IMR-90 (cell line): ENCODE measurements at regions not wholly inside any gene's neighbourhood (a gene's known extent, or its start where the extent isn't known, plus 50 kb on each side); places are given as distances from the start of the nearest gene placed in this dataset.

Source experiments
- ATAC-seq: fragments of 200-7000 bp; cut with Tn5 transposase; 2 replicates; pipeline ENCODE4 v1.9.1; 2020; ENCODE audit warnings: low read depth, mild to moderate bottlenecking, moderate library complexity
- BruUV-seq: library from RNA; stranded (reverse); fragments of 400-500 nt; replicated peaks from 2 replicates; lab custom pipeline; 2021; lab: Mats Ljungman, UMichigan
- CTCF ChIA-PET: fragments of 300-600 bp; formaldehyde crosslinking; extraction: SDS; loops from one replicate; lab custom pipeline; 2021; ENCODE audit warnings: antibody characterized with exemption; lab: Yijun Ruan, JAX
- POLR2A ChIA-PET: fragments of 300-600 bp; sonication (Branson Sonifier 250); formaldehyde crosslinking; loops from one replicate; lab custom pipeline; 2022; ENCODE audit warnings: antibody characterized with exemption; ENCODE audit not compliant: unreplicated experiment; lab: Charles Lee
- DNase-seq: peaks from one replicate; pipeline ENCODE4 v3.0.0; 2013
- H2AFZ ChIP-seq: replicated peaks from 2 replicates; pipeline ENCODE3; 2013; ENCODE audit warnings: low read length, mild to moderate bottlenecking; ENCODE audit not compliant: poor library complexity
- H2AK5ac ChIP-seq: 2 replicates; pipeline ENCODE4 v1.6.1; 2013; ENCODE audit warnings: low read depth, low read length, inconsistent platforms
- H2AK9ac ChIP-seq: replicated peaks from 2 replicates; pipeline ENCODE3; 2013; ENCODE audit warnings: mild to moderate bottlenecking, low read depth, low read length, moderate library complexity; ENCODE audit not compliant: poor library complexity
- H2BK120ac ChIP-seq: 2 replicates; pipeline ENCODE4 v1.6.1; 2013; ENCODE audit warnings: low read depth, low read length, inconsistent platforms
- H2BK15ac ChIP-seq: 3 replicates; pipeline ENCODE4 v1.6.1; 2013; ENCODE audit warnings: low read depth, low read length, inconsistent platforms
- H2BK20ac ChIP-seq: 2 replicates; pipeline ENCODE4 v1.6.1; 2013; ENCODE audit warnings: low read depth, mild to moderate bottlenecking, inconsistent platforms, low read length, moderate library complexity
- H2BK5ac ChIP-seq: 2 replicates; pipeline ENCODE4 v1.6.1; 2013; ENCODE audit warnings: mild to moderate bottlenecking, low read depth, low read length, inconsistent platforms; ENCODE audit not compliant: poor library complexity, severe bottlenecking
- H3K14ac ChIP-seq: replicated peaks from 2 replicates; pipeline ENCODE4 v1.6.1; 2013; ENCODE audit warnings: low read depth, low read length, inconsistent platforms
- H3K18ac ChIP-seq: 2 replicates; pipeline ENCODE4 v1.6.1; 2013; ENCODE audit warnings: low read depth, low read length, control low read depth
- H3K23ac ChIP-seq: 2 replicates; pipeline ENCODE4 v1.6.1; 2013; ENCODE audit warnings: low read depth, low read length, inconsistent platforms
- H3K27ac ChIP-seq: 2 replicates; pipeline ENCODE4 v1.5.1; 2013; ENCODE audit warnings: mild to moderate bottlenecking, control low read depth, low read length; ENCODE audit not compliant: insufficient read depth
- H3K27me3 ChIP-seq: 2 replicates; pipeline ENCODE4 v1.6.1; 2013; ENCODE audit warnings: low read length; ENCODE audit not compliant: control insufficient read depth, insufficient read depth
- H3K36me3 ChIP-seq: 2 replicates; pipeline ENCODE4 v1.6.1; 2013; ENCODE audit warnings: low read length, mixed read lengths; ENCODE audit not compliant: control insufficient read depth, insufficient read depth
- H3K4ac ChIP-seq: 2 replicates; pipeline ENCODE4 v1.6.1; 2013; ENCODE audit warnings: low read depth, low read length, inconsistent platforms
- H3K4me1 ChIP-seq: 2 replicates; pipeline ENCODE4 v1.6.1; 2013; ENCODE audit warnings: low read length, mixed read lengths; ENCODE audit not compliant: control insufficient read depth, insufficient read depth
- H3K4me2 ChIP-seq: 2 replicates; pipeline ENCODE4 v1.6.1; 2013; ENCODE audit warnings: low read depth, mild to moderate bottlenecking, control low read depth, low read length, moderate library complexity
- H3K4me3 ChIP-seq: 2 replicates; pipeline ENCODE4 v1.5.1; 2013; ENCODE audit warnings: low read depth, mild to moderate bottlenecking, control low read depth, low read length, moderate library complexity; ENCODE audit not compliant: insufficient read depth
- H3K56ac ChIP-seq: 2 replicates; pipeline ENCODE4 v1.6.1; 2013; ENCODE audit warnings: low read length, inconsistent platforms; ENCODE audit not compliant: insufficient read depth; ENCODE audit errors: extremely low read depth
- H3K79me1 ChIP-seq, 2 experiments: 2 replicates each; pipeline ENCODE4 v1.6.1; 2013; ENCODE audit warnings: low read length in 2 of 2, inconsistent platforms in 1 of 2, low read depth in 1 of 2
- H3K9ac ChIP-seq: 2 replicates; pipeline ENCODE4 v1.6.1; 2013; ENCODE audit warnings: low read depth, low read length, control low read depth
- H3K9me1 ChIP-seq: 2 replicates; pipeline ENCODE4 v1.6.1; 2013; ENCODE audit warnings: low read length, inconsistent platforms; ENCODE audit not compliant: insufficient read depth
- H3K9me3 ChIP-seq: 2 replicates; pipeline ENCODE4 v1.6.1; 2013; ENCODE audit warnings: low read length; ENCODE audit not compliant: control insufficient read depth, insufficient read depth
- H4K20me1 ChIP-seq: 2 replicates; pipeline ENCODE4 v1.6.1; 2013; ENCODE audit warnings: low read length, inconsistent platforms; ENCODE audit not compliant: insufficient read depth
- H4K5ac ChIP-seq: 2 replicates; pipeline ENCODE4 v1.6.1; 2013; ENCODE audit warnings: mild to moderate bottlenecking, low read depth, low read length, control low read depth
- H4K8ac ChIP-seq, 2 experiments: 2 replicates each; pipeline ENCODE4 v1.6.1; 2013; ENCODE audit warnings: low read depth in 2 of 2, low read length in 2 of 2, control low read depth in 1 of 2, inconsistent platforms in 1 of 2
- H4K91ac ChIP-seq: 2 replicates; pipeline ENCODE4 v1.6.1; 2013; ENCODE audit warnings: low read depth, low read length, inconsistent platforms; ENCODE audit not compliant: insufficient read depth
- RCOR1 ChIP-seq: IDR thresholded peaks from 2 replicates; pipeline ENCODE4 v1.6.1; 2012; ENCODE audit warnings: mild to moderate bottlenecking, low read length, improper control_type of control experiment; ENCODE audit not compliant: insufficient replicate concordance
- WGBS, 2 experiments: methylation state at CpG; one replicate each; pipeline versions ENCODE4 v1.1.5 to v1.1.7; 2013; ENCODE audit warnings: missing lambda C conversion rate in 2 of 2; ENCODE audit not compliant: insufficient read length in 1 of 2; ENCODE audit errors: extremely low coverage in 2 of 2; 5-methylcytosine and 5-hydroxymethylcytosine counted together
- dilution Hi-C: fragments of 300-500 bp; cut with HindIII; formaldehyde crosslinking; loops from one replicate; pipeline ENCODE4 v1.14.3; 2018; ENCODE audit warnings: low sequenced_read_pairs; ENCODE audit not compliant: unreplicated experiment
- in situ Hi-C: fragments of 300-500 bp; cut with MboI; formaldehyde crosslinking; loops from 3 replicates; pipeline ENCODE4 v1.14.3; 2019; ENCODE audit warnings: low sequenced_read_pairs, inconsistent platforms, mixed read lengths
- intact Hi-C: fragments of 100-400 bp; cut with micrococcal nuclease; formaldehyde crosslinking; loops from 2 replicates; pipeline ENCODE4 v1.10.0; 2022

DNA sequence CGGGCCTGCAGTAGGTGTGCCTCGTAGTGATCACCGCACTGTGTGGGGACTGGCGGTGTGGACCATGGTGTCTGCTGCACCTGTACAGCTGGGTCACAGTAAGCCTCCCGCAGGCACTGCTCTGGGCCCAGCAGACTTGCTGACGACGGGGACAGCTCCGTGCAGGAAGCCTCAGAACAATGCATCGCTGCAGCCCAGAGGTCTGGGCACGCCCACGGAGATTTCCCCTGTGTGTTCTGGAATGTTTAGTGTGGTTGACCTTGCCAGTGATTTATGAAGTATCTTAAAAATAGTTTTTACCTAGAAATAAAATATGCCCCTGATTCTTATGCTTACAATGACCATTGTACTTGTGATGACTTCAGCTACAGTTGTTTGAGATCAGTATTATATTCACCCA, 59.1 kb upstream of the ZNF32 start:
- H3K9me3 ChIP-seq = no peaks in the 10 kb centered on the region
- H3K27ac ChIP-seq = no peak overlapping the region
- no peak overlapping the region for H3K23ac ChIP-seq
- no peak overlapping the region for H2BK15ac ChIP-seq
- no peak for DNase-seq
- H3K79me1 ChIP-seq = no peaks in the 10 kb centered on the region
- CTCF ChIA-PET = no interaction called here
- in situ Hi-C loops (no loop called here), intact Hi-C loops (no loop called here), dilution Hi-C loops (no loop called here)
- H4K8ac ChIP-seq = no peak overlapping the region
- no peak overlapping the region for H4K5ac ChIP-seq
- H3K27me3 ChIP-seq = peaks cover 3% of the 10 kb centered on the region
- no peak overlapping the region for H2AK5ac ChIP-seq
- TF ChIP-seq RCOR1 = no peak
- H4K20me1 ChIP-seq = no peaks in the 10 kb centered on the region
- H3K9ac ChIP-seq = no peak overlapping the region
- no peak for ATAC-seq
- H3K14ac ChIP-seq = no peak overlapping the region
- 0 out of 2 replicates have a peak, but pooled peaks cover 1% of the 10 kb centered on the region for H3K9me1 ChIP-seq
- H3K56ac ChIP-seq = no peak overlapping the region
- WGBS, 2 experiments = 100% methylated on average over 1 of the region's 11 CpGs; no CpG with 5 or more reads in 1 of the 2 experiments
- no peaks in the 10 kb centered on the region for H3K36me3 ChIP-seq
- peaks cover 4% of the 10 kb centered on the region; the same call in 1 of the 2 replicates for H3K4me1 ChIP-seq
- H2AK9ac ChIP-seq = no peak overlapping the region
- BruUV-seq = no TSS peak
- H3K18ac ChIP-seq = no peak overlapping the region
- no peak overlapping the region for H2BK120ac ChIP-seq
- H3K4me3 ChIP-seq = no peak overlapping the region
- H2BK5ac ChIP-seq = no peak overlapping the region
- H3K4me2 ChIP-seq = no peak overlapping the region
- no peak overlapping the region for H3K4ac ChIP-seq
- H4K91ac ChIP-seq = no peak overlapping the region
- H2AFZ ChIP-seq = no peak overlapping the region
- POLR2A ChIA-PET = no interaction called here
- H2BK20ac ChIP-seq = no peak overlapping the region
